GM18519 (cell line): ENCODE measurements at regions not wholly inside any gene's neighbourhood (a gene's known extent, or its start where the extent isn't known, plus 50 kb on each side); places are given as distances from the start of the nearest gene placed in this dataset.

ENCODE experiments used
- ATAC-seq: cut with Tn5 transposase; IDR thresholded peaks from one replicate; pipeline ENCODE4 v1.9.1; 2021; ENCODE audit warnings: mild to moderate bottlenecking, moderate library complexity; ENCODE audit not compliant: unreplicated experiment, low FRiP score

DNA sequence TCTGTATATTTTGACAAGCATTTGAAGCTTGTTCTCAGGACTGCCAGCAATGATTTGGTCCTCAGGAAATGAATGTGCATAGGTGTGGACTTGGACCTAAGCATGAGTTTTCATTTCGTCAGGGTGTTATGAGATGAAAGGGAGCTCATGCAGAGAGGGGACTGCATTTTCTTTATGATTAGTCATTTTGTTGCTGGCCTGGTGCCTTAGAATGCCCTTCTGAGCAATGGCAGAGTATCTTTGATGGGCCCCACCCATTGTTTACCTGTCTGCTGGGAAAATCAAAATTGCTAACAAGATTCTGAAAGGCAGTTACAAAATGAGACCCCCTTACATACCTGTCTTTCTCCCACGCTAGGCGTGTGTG, 51.5 kb upstream of the MTHFD1L start:
- ATAC-seq = peak; percentile 44
